Fibroblast of lung (primary cell): ENCODE measurements at regions not wholly inside any gene's neighbourhood (a gene's known extent, or its start where the extent isn't known, plus 50 kb on each side); places are given as distances from the start of the nearest gene placed in this dataset.
"Not testable (repeated sequence)": the region's sequence is repeated elsewhere in the genome, so short reads cannot be mapped to it uniquely, and the experiment has no call there.

ENCODE experiments used
- DNase-seq, 2 donors: peaks; one replicate each; pipeline versions ENCODE4 v3.0.0 to v3.0.0-alpha.2; 2010; ENCODE audit warnings: low read depth in 2 of 2
- H2AFZ ChIP-seq: 2 replicates; pipeline ENCODE4 v1.5.1; 2012; ENCODE audit warnings: low read length, control low read depth, inconsistent platforms
- H3K27ac ChIP-seq: 2 replicates; pipeline ENCODE4 v1.5.1; 2011; ENCODE audit warnings: low read length, control low read depth; ENCODE audit not compliant: insufficient read depth
- H3K27me3 ChIP-seq: 2 replicates; pipeline ENCODE4 v1.5.1; 2011; ENCODE audit warnings: mild to moderate bottlenecking, low read length; ENCODE audit not compliant: control insufficient read depth, insufficient read depth
- H3K36me3 ChIP-seq: 2 replicates; pipeline ENCODE4 v1.5.1; 2011; ENCODE audit warnings: low read length; ENCODE audit not compliant: control insufficient read depth, insufficient read depth
- H3K4me1 ChIP-seq: 2 replicates; pipeline ENCODE4 v1.5.1; 2011; ENCODE audit warnings: low read length; ENCODE audit not compliant: control insufficient read depth, insufficient read depth; ENCODE audit errors: extremely low read depth
- H3K4me2 ChIP-seq: 2 replicates; pipeline ENCODE4 v1.5.1; 2011; ENCODE audit warnings: low read length, control low read depth; ENCODE audit not compliant: insufficient read depth; ENCODE audit errors: extremely low read depth
- H3K4me3 ChIP-seq, 4 experiments: fragments of 200-600 bp in 1 of 4; sonication (generic) in 1 of 4; replicated peaks in 1 of 4; 2 replicates each; pipeline ENCODE4 v1.5.1; 2011 to 2016; ENCODE audit warnings: low read length in 4 of 4, low read depth in 3 of 4, mild to moderate bottlenecking in 3 of 4, control low read depth in 2 of 4, inconsistent platforms in 1 of 4, mixed read lengths in 1 of 4; ENCODE audit not compliant: insufficient read depth in 1 of 4; ENCODE audit errors: control extremely low read depth in 1 of 4
- H3K79me2 ChIP-seq: 2 replicates; pipeline ENCODE4 v1.5.1; 2012; ENCODE audit warnings: mild to moderate bottlenecking, low read length, inconsistent platforms; ENCODE audit not compliant: control insufficient read depth, insufficient read depth
- H3K9ac ChIP-seq: 2 replicates; pipeline ENCODE4 v1.5.1; 2011; ENCODE audit warnings: mild to moderate bottlenecking, low read length, control low read depth; ENCODE audit not compliant: insufficient read depth
- H3K9me3 ChIP-seq: 2 replicates; pipeline ENCODE4 v1.5.1; 2012; ENCODE audit warnings: low read depth, low read length; ENCODE audit not compliant: control insufficient read depth, insufficient read depth
- H4K20me1 ChIP-seq: 2 replicates; pipeline ENCODE4 v1.5.1; 2011; ENCODE audit warnings: low read length; ENCODE audit not compliant: control insufficient read depth, insufficient read depth; ENCODE audit errors: extremely low read depth
- EZH2 ChIP-seq: IDR thresholded peaks from 2 replicates; pipeline ENCODE4 v1.5.1; 2012; ENCODE audit warnings: low read length, control low read depth, mild to moderate bottlenecking; ENCODE audit errors: missing control alignments
- TF ChIP-seq, protein P1 (sequence below), 2 donors: IDR thresholded peaks in 1 of 2; conservative IDR thresholded peaks in 1 of 2; 1 replicate in 1 of 2; 2 replicates in 1 of 2; pipeline ENCODE4 v1.5.1; 2011 to 2012; ENCODE audit warnings: low read length in 2 of 2, control low read depth in 1 of 2, inconsistent platforms in 1 of 2, low read depth in 1 of 2, mild to moderate bottlenecking in 1 of 2

DNA sequence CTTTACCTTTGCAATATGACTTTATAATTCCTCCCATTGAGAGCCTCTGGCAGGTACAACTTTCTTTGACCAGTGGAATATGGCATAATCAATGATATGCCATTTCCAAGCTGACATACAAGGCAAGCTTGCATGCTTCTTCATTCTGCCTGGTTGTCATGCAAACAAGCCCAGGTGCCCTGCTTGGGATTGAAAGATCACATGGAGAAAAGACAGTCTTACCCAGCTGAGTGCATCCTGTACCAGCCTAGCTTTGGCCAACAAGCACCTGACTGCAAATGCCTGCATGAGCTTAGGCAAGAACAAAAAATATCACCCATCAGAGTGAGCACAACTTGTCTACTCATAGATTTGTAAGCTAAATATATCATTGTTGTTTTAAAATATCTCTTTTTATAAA lies 82.9 kb upstream of the KCND2 start:
- Histone ChIP-seq H3K79me2 (no peaks in the 10 kb centered on the region), H3K4me2 (no peak overlapping the region), H3K27ac (no peak overlapping the region), H3K4me3 (no peak overlapping the region), H4K20me1 (no peaks in the 10 kb centered on the region), H3K27me3 (no peaks in the 10 kb centered on the region), H3K9ac (no peak overlapping the region), H3K9me3 (no peaks in the 10 kb centered on the region), H2AFZ (no peak overlapping the region), H3K4me1 (no peaks in the 10 kb centered on the region), H3K36me3 (no peaks in the 10 kb centered on the region)
- no peak for DNase-seq
- TF ChIP-seq, protein P1, sequence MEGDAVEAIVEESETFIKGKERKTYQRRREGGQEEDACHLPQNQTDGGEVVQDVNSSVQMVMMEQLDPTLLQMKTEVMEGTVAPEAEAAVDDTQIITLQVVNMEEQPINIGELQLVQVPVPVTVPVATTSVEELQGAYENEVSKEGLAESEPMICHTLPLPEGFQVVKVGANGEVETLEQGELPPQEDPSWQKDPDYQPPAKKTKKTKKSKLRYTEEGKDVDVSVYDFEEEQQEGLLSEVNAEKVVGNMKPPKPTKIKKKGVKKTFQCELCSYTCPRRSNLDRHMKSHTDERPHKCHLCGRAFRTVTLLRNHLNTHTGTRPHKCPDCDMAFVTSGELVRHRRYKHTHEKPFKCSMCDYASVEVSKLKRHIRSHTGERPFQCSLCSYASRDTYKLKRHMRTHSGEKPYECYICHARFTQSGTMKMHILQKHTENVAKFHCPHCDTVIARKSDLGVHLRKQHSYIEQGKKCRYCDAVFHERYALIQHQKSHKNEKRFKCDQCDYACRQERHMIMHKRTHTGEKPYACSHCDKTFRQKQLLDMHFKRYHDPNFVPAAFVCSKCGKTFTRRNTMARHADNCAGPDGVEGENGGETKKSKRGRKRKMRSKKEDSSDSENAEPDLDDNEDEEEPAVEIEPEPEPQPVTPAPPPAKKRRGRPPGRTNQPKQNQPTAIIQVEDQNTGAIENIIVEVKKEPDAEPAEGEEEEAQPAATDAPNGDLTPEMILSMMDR (conservative IDR thresholded peaks at IDR 0.05 in 1 of 2, IDR thresholded peaks at IDR 0.05 in 1 of 2; ENCODE audit: low read depth in 1 of 2, low read length in 2 of 2) = no peak
- no peak for TF ChIP-seq EZH2

DNA sequence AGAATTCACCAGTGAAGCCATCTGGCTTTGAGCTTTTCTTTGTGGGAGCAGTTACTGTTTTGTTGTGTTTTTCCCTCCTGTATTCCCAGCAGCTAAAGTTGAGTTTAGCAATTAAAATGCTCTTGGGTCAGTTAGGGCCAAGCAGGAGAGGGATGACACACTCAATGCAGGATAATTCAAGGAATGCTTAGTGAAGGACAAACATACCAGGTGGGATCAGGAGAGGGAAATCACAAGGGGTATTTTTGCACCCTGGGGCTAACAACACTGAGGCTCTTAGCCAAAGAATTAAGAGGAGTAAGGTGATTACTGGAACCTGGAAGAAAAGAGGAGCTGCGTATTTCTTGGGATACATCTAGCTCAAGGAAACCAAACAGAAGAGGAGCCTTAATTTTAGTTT lies 82.4 kb upstream of the KCND2 start:
- Histone ChIP-seq H3K79me2 (no peaks in the 10 kb centered on the region), H3K4me2 (no peak overlapping the region), H4K20me1 (no peaks in the 10 kb centered on the region), H3K4me1 (no peaks in the 10 kb centered on the region), H2AFZ (no peak overlapping the region), H3K36me3 (no peaks in the 10 kb centered on the region), H3K27me3 (no peaks in the 10 kb centered on the region), H3K9me3 (no peaks in the 10 kb centered on the region), H3K4me3 (no peak overlapping the region), H3K27ac (no peak overlapping the region), H3K9ac (no peak overlapping the region)
- DNase-seq = no peak
- TF ChIP-seq, protein P1 (conservative IDR thresholded peaks at IDR 0.05 in 1 of 2, IDR thresholded peaks at IDR 0.05 in 1 of 2; ENCODE audit: low read depth in 1 of 2, low read length in 2 of 2) = no peak
- no peak for TF ChIP-seq EZH2

DNA sequence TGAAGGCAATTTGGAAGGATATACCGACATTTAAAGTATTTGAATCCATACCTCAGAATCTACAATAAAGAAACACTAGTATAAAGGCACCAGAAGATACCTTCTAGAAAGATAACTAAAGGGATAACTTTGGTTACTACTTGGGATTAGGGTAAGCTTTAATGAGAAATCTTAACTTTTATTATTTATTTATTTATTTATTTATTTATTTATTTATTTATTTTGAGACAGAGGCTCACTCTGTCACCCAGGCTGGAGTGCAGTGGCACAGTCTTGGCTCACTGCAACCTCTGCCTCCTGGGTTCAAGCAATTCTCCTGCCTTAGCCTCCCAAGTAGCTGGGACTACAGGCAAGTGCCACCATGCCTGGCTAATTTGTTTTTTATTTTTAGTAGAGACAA lies 81.6 kb upstream of the KCND2 start:
- not testable (repeated sequence) for H4K20me1 ChIP-seq, H3K27me3 ChIP-seq, H3K27ac ChIP-seq, H3K9ac ChIP-seq, H3K9me3 ChIP-seq, H3K36me3 ChIP-seq, H3K4me3 ChIP-seq, DNase-seq, H3K4me2 ChIP-seq, H3K4me1 ChIP-seq, H3K79me2 ChIP-seq, H2AFZ ChIP-seq

DNA sequence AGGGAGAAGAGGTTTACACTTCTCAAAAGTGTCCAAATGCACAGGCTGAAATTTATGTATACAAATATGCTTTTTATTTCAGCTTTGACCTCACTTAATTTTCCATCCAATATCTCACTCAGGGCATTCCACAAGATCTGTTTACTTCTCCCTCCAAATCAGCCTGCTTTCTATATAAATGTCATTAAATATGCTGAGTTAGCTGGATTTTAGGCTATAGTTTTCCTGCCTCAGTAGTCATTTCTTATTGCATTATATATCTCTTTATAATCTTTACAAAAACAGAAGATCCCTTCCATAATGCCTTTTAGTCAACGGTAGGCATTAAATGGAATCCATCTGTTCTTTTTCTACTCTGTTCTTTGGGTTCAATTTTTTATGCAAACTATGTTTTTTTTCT lies 71.7 kb upstream of the KCND2 start:
- no peak overlapping the region for H3K4me2 ChIP-seq
- H3K9ac ChIP-seq = no peak overlapping the region
- no peak for TF ChIP-seq EZH2
- TF ChIP-seq, protein P1 (conservative IDR thresholded peaks at IDR 0.05 in 1 of 2, IDR thresholded peaks at IDR 0.05 in 1 of 2; ENCODE audit: low read depth in 1 of 2, low read length in 2 of 2) = no peak
- no peak overlapping the region for H3K27ac ChIP-seq
- no peaks in the 10 kb centered on the region for H3K36me3 ChIP-seq
- H4K20me1 ChIP-seq = no peaks in the 10 kb centered on the region
- no peak for DNase-seq
- H3K27me3 ChIP-seq = no peaks in the 10 kb centered on the region
- H3K4me1 ChIP-seq = no peaks in the 10 kb centered on the region
- no peak overlapping the region for H2AFZ ChIP-seq
- H3K79me2 ChIP-seq = no peaks in the 10 kb centered on the region
- H3K4me3 ChIP-seq = no peak overlapping the region
- no peaks in the 10 kb centered on the region for H3K9me3 ChIP-seq
